NCI-H748 (cell line): ENCODE measurements at regions not wholly inside any gene's neighbourhood (a gene's known extent, or its start where the extent isn't known, plus 50 kb on each side); places are given as distances from the start of the nearest gene placed in this dataset.

Experiments used
- DNase-seq: peaks from one replicate; lab custom pipeline; 2025; ENCODE audit not compliant: unreplicated experiment; lab: John Stamatoyannopoulos, UW

DNA sequence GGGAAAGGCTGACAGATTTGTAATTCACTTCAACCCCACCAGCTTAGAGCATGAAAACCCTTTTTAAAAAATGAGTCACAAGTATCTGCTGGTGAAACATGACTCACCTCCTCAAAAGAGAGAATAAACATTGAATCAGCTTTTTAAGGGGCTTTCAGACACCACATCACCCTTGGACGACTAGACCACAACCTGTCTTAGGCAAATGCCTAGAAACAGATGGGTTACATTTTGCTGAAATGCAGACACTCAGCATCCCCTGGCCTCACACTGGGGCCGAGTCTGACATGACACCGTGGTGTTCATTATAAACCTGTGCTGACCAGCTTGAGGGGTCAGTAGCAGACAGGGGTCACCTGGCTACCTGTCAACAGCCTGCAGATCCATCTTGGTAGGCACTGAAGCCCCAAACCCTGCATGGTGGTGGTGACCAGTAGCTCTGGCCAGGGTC, 175.3 kb upstream of the CST7 start:
- no peak for DNase-seq

DNA sequence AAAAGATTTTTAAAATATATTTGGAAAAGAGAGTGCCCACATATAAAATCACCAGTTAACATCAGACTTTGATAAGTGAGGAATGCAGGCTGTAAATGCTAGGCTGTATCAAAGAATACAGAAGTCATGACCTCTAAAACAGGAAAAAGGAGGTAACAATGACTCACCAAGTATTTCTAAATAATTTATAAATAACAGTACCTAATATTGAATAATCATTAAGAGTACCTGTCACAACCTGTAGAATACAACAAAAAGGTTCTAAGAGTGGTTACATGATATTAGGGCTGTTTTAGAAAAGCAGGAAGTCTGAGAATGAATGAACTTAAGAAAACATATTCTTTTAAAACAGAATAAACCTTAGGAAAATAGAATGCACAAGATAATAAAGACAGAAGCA, 173.1 kb upstream of the CST7 start:
- no peak for DNase-seq

DNA sequence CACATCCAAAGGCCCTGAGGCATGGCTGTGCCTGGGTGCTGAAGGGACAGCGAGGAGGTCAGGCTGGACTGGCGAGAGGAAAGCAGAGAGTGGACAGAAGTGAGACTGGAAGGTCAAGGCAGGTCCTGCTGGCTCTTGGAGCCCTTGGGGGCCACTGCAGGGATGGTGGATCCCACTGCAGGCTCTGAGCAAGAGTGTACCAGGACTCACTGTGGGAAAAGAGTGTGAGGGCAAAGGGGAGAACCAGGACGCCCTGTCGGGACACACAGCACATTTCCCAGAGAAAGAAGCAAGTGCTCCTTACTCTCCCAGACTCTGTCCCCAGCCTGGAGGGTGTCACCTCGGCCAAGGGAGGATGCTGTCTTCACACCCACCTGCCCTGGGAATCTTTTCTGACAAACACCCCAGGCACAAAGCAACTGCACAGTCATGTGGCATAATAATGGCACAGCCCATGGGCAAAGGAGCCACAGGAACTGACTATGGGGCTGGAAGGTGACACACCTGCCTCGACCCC, 172.3 kb upstream of the CST7 start:
- DNase-seq = no peak

DNA sequence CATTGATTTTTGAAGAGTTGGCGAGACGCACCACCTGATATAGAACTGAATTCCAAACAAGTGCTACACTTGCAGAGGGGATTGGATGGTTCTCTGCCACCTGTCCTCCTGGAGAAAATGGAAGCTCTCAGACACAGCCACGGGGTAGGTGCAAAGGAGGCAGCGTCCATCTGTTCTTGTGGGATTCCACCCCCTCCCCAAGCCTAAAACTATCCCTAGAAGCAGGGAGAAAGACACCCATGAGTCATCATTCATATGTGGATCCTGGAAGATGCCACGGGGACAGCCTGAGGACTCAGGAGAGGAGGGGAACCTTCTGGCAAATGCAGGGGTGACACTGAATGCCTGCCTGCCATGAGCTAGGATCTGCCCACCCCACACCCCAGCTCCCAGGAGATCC, 171.3 kb upstream of the CST7 start:
- no peak for DNase-seq

DNA sequence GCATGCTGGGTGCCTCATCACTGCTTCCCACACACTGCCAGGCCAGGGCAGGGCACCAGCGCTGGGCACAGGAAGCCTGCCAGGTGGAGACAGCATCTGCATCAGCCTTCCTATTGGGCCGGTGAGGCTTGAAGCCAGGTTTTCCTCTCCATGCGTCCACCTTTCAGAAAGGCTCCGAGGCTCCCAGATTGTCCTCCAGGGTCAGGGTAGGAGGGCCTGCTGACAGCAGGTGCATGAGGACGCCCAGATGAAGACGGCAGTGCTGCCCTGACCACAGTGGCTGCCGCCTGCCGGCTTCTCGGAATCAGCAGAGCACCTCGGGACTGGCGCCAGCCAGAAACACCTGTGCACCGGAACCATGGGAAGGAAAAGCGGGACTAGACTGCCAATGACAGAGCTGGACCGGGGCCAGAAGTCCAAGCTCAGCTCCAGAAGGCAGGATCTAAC, 170.5 kb upstream of the CST7 start:
- no peak for DNase-seq

DNA sequence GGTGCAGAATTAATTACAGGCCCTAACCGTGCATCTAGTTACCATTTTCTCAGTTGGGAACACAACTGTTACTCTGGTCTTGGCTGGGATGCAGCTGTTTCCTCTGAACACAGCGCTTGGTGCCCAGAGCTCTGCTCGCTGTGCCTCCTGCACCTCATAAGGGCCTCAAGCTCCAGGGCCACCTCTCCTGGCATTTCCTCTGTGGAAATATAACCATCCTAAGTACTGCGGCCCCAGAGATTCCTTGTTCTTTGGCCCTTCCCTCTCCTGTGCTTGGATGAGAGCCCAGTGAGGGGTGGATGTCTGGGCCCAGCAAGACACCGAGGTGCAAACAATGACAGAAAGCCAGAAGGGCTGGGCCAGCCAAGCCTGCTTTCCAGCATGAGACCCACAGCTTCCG, 169.9 kb upstream of the CST7 start:
- no peak for DNase-seq

DNA sequence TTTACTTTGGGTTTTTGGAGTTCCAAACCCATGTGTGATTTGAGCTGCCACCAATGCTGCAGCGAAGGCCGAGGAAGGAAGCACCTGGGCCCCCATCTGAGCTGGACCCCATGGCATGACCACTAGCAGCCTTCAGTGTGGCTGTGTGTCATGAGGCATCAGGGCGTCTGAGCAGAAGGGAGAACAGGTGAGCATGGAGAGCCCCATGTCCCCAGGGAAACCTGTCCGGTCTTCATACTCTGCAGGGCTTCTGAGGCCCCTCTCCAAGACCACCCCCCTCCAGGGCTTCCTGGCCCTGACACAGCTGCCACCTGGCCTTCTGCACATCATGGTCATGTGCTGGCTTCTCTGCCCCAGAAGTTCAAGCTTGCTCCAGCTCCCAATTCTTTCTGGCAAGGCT, 169.1 kb upstream of the CST7 start:
- DNase-seq = no peak

DNA sequence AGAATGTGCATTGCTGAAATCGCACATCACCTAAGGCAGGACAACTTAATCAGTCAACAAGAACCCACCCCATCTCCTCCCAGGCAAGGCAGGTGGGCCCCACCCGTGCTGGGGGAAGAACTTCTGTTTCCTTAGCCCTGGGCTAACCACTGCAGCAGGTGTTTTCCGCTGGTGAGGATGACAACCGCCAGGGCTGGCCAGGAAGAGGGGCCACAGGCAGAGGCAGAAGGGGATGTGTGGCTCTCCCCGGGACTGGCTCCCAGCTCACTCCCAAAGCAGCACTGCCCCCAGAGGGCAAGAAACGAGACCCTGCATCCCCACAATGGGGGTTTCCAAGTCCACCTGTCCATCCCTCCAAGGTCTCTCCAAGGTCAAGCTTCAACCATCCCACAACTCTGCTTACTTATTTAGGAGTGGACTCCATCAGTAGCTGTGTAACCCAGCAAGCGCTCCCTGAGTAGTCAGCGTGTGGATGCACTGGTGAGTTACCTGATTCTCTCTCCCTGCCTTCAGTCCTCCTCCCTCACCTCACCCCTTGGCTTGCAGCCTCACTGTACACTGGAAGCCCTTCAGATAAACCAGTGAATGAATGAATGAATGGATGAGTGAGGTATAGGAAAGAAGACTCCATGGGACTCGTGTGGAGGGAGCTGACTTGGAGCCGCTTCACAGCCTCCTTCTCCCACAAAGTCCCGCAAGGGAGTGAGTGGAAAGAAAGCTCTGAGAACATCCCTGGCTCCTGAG, 168.2 kb upstream of the CST7 start:
- DNase-seq = no peak

DNA sequence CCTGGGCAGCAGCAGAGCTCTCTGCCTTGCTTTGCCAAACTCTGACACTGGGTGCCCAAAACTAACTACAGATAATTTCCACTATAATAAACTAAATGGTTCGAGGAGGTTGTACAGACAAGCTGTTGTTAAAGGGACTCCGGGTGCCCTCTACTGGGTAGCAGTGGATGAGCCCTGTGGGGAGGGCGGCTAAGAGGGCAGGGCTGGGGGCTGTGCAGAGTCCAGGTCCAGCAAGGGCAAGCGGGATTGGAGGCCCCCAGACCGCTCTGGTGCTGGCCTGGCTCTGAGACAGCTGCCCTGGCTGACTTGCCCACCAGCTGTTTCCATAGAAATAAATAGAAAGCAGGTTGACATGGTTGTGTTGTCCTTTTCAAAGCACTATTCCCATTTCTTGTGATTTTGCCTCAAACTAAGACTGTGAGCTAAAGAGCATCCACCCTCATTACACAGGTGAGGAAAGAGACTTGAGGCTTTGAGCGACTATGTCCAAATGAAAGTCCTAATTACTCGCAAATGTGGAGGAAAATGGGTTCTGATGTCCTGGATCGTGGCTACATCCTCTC, 167.6 kb upstream of the CST7 start:
- peak; percentile 17 for DNase-seq

DNA sequence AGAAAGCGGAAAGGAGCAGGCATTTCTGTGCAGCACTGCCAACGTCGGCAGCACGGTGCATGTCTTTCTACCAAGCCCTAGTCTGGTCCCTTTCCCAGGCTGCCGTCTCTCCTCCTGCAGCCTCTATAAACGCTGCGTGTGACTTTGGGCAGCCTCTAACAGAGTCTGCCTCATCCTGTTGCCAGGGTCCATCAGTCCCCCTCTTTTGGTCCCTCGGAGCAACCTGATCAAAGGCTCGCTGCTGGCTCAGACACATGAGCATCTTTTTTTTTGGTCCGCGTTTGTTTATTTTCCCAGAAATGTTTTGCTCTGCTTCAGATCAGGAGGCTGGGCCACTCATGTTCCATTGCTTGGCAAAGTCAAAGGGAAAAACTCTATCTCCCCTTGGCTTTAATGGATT, 166.8 kb upstream of the CST7 start:
- DNase-seq = no peak

DNA sequence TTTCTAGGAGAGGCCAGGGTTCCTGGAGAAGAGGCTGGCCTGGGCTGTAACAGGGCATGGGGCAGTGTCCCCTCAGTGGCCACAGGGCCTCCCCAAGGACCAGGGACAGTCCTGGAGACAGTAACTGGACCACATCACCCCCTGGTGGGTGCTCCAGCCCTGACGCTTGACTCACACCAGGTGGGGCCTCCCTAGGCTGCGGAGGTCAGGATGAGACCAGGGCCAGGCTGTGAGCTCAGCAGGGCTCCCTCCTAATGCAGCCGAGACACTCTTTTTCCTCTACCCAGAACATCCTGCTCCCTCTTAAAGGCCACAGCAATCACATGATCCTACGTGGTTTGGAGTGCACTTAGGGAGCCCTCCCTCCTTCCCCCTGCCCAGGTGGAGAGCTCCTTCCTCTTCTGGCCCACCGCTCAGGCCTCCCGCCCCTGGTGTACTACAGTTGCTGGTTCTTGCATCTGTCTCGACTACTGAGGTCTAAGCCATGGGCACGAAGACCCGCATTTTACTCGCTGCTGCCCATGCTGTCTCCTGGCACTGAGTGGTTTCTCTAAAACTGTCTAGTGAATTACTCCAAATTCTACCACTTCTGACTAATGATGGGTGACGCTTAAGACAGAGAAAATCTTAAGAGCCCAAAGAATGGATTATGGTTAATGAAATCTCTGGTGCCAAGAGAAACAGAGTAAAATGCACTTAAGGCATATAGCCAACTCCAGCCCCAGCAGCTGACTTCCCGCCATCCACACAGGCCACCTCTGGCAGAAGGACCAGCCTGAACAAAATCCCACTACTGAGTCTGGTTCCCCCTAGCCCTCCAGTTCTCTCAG, 166.1 kb upstream of the CST7 start:
- DNase-seq = no peak

DNA sequence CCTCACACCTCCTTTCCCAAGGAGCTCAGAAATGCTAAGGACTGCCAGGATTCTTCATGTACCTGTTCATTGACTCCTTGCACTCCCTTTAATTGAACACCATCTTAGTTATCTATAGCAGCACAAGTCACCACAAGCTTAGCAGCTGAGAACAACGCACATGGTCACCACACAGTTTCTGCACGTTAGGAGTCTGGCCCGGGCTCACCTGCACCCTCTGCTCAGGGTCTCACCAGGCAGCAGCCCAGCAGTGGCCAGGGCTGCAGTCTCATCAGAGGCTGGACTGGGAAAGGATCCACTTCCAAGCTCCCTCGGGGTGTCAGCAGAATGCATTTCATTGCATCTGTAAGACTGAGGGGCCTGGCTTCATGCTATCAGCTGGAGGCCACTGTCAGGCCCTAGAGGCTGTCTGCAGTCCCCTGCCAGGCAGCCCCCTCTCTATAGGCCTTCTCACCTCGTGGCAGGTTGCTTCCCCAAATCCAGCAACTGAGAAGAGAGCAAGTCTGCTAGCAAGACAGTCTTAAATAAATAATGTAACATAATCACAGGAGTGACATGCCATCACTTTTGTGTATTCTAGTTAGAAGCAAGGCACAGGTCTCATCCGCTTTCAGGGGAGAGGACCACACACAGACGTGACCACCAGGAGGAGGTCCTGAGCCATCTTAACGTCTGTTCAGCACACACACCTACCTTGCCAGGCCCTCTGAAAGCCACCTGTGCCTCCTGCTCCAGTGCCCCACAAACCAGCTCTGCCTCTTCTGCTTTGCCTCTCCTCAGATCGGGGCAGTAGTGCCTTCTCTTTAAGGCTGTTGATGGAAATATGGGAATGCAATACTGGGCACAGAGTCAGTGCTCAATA, 165.2 kb upstream of the CST7 start:
- no peak for DNase-seq

DNA sequence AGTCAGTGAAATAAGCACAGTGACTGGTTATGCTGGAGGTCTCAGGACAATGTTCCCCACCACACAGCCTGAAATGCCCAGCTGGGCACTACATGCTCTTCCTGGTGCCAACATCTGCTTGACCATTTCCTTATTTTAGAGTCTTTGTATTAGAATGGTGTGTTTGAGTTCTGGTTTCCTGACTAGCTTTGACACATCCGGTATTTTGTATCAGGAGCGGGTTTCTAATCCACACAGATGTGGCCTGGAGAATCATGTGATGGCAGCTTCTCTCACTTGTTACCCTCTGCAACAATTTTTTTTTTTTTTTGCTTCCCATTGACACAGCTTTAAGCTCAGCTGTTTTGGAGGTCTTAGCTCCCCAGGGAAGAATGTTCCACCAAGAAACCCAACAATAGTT, 164.5 kb upstream of the CST7 start:
- no peak for DNase-seq

DNA sequence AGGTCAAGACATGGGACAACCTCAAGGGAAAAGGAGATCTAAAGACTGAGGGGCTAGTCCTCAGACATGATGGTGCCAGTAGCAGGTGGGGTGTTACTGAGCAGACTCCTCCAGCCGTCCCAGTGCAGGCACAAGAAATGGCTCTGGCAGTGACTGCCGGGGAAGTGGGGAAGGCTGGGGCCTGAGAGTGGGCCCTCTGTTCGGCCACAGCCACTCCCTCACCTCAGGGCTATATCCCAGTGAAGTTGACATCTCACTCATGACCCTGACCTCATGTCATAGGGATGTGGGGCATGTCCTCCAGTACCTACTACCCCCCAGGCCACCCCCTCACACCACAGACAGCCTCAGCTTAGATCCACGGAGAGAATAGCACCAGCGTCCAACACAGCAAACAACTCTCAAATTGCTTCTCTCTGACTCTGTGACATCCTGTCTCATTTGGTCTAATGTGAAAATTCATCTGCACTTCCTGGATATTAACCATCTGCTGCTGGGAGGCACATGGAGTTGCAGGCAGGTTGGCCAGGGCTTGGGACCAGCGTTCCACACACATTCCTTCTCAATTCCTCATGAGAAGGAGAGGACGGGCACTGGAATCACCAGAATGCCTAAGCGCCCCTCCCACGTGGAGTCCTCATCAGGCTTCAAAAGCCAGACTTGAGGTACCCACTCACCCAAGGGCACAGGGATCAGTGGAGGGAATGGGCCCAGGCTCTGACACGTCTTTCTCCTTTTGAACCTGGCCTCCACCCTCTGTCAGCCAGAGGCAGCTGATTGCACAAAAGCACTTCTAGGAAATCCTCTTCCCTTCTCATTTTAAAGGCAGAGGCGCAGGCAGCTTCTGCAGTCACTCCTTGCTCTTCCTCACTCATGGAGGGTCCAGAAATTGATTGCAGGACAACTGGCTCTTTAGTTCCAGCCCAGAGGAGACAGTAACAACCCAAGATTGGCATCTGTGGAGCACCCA, 163.6 kb upstream of the CST7 start:
- no peak for DNase-seq

DNA sequence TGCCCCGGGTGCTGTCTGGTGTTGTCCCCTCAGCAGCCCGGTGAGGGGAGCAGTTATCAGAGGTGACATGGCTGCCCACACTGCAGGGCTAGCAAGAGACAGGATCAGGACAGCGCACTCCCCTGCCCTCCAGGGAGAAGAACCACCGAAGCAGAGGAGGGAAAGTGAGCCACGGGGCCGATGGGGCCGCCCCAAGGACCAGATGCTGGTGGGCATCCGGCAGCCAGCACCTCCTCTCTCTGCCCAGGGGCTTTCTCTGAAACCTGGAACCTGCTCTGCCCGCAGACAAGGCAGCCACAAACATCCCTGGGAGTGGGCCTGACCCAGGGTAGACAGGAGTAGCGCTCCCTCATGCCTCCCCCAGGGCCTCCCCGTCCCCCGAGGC, 163.0 kb upstream of the CST7 start:
- no peak for DNase-seq

DNA sequence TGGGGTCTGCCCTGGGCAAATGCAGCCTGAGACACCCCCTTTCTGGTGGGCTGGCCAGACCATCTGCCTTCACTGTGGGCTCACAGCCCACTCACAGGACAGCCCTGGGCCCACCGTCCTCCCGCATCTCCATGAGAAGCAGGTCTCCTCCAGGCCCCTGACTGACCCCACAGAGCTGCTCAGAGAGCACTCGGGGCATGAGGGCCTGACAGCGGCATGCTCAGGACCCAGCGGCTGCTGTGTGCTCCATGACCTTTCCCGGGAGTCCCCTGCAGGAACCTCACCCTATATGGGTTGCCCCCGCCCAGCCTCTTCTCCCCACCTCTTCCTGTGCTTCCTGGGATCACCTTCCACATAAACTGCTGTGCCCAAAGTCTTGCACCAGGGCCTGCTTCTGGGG, 162.4 kb upstream of the CST7 start:
- DNase-seq = no peak

DNA sequence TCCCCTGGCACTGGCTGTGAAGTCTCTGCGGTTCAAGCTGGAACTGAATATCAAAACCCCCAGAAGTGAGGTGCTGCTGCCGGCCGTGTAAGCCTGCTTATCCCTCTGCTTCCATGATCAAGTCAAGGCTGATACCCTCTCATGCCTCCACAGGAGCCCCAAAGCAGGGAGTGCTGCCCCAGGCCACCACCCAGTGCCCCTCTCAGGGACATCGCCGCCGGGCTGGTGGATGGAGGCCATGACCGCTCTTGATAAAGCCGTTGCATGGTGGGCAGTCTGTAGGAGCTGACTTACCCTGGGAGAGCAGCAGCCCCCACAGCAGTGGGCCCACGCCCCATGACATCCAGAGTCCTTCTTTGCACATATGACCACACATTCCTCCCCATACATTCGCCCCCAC, 162.0 kb upstream of the CST7 start:
- DNase-seq = no peak

DNA sequence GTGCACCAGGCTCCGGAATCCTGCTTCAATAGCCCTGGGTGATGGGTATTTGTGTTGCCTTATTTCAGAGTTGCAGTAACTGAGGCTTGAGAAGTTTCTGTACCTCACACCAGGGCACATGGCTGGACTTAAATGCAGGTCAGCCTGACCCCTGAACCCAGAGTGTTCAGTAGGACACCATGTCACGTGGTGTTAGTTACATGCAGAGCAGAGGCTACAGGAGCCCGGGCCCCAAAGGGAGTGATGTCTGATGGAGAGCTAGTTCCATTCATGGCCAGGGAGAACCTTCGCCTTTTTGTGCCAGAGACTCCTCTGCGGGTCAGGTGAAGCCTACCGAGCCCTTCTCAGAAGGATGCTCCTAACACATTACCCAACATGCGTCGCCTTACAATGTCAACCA, 161.4 kb upstream of the CST7 start:
- no peak for DNase-seq

DNA sequence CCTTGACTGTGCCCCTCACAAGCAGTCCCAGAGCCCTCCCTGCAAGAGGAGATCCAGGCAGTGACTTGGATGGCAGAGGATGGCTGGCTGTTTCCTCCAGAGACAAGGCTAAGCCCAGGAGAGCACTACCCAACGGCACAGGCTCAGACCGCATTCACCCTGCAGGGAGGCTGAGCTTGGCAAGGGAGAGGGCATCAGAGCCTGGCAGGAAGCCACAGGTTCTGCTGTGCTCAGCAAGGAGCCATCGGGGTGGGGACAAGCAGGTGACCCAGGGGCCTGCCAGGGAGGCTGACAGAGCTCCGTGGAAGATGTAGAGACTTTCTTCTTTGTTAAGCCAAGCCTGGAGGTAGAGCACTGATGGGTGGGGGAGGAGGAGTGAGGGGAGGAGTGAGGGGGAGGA, 159.2 kb upstream of the CST7 start:
- no peak for DNase-seq

DNA sequence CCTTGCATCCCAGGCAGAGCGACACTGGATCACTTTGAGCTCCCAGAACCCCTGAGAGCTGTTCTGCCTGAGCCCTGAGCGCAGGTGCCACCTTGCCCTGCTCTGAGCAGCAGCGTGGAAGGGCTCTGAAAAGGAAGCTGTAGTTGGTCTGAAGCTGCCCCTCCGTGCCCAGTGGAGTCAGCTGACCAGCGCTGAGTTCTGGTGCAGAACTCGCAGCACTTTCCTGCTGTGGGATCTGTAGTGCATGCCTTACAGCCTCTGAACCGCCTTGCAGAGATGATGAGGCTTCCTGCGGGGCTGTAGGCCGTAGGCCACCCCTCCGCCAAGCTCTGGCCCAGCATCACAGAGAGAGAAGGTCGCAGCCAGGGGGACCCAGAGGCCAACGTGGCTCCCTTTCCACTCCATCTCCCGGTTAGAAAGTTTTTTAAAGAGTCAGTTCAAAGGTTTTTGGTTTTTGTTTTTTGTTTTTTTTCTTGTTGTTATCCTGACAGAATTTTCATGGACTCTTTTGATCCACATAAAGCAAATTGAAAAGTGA, 158.3 kb upstream of the CST7 start:
- DNase-seq = no peak
